Sigmoid colon (tissue), 4 donors: ENCODE measurements at regions not wholly inside any gene's neighbourhood (a gene's known extent, or its start where the extent isn't known, plus 50 kb on each side); places are given as distances from the start of the nearest gene placed in this dataset.

Source experiments
- EP300 ChIP-seq, 4 donors: sonication (generic); formaldehyde crosslinking; IDR thresholded peaks; one replicate each; pipeline ENCODE4 v1.6.1; 2017; ENCODE audit warnings: antibody characterized with exemption in 4 of 4
- POLR2A ChIP-seq, 2 donors: fragments of 450-650 bp; IDR thresholded peaks; one replicate each; pipeline ENCODE4 v1.6.1; 2016; ENCODE audit warnings: antibody characterized with exemption in 2 of 2, mild to moderate bottlenecking in 2 of 2, moderate library complexity in 2 of 2
- TF ChIP-seq, protein P1 (sequence below), 4 experiments: fragments of 450-650 bp in 3 of 4; fragments of 200-600 bp in 1 of 4; IDR thresholded peaks; one replicate each; pipeline ENCODE4 v1.5.1; 2016 to 2019; ENCODE audit warnings: antibody characterized with exemption in 4 of 4, mild to moderate bottlenecking in 3 of 4, moderate library complexity in 2 of 4

DNA sequence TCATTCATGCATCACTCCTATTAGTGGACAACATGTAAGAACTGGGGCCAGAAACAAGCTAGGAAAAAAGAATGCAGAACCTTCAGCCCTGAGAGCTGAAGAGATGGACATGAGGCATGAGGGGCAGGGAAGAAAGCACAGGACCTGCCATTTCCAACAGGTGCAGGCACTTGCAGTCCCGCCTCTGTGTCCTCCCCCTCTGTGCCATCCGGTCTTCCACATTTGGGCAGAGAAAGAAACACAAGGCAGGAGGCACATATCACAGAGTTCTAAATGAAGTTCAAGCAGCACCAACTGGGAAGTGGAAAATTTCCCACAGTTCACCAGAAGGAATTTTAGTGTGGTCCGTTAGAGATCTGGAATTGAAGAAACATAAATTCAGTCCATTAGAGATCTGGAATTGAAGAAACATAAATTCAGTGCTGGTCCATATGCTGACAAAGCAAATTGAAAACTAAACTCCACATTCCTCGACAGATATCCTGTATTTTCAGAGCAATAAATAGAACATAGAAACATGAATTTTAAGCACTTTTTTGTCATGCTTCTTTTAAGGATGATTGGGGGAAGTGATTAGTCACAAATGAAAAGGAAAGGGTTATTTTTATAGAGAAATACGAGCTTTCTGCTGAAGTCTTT is 57.2 kb upstream of the DAPP1 start:
- TF ChIP-seq, protein P1, sequence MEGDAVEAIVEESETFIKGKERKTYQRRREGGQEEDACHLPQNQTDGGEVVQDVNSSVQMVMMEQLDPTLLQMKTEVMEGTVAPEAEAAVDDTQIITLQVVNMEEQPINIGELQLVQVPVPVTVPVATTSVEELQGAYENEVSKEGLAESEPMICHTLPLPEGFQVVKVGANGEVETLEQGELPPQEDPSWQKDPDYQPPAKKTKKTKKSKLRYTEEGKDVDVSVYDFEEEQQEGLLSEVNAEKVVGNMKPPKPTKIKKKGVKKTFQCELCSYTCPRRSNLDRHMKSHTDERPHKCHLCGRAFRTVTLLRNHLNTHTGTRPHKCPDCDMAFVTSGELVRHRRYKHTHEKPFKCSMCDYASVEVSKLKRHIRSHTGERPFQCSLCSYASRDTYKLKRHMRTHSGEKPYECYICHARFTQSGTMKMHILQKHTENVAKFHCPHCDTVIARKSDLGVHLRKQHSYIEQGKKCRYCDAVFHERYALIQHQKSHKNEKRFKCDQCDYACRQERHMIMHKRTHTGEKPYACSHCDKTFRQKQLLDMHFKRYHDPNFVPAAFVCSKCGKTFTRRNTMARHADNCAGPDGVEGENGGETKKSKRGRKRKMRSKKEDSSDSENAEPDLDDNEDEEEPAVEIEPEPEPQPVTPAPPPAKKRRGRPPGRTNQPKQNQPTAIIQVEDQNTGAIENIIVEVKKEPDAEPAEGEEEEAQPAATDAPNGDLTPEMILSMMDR (IDR thresholded peaks at IDR 0.05), result no peak
- TF ChIP-seq POLR2A (IDR thresholded peaks at IDR 0.05) (no peak), EP300 (IDR thresholded peaks at IDR 0.05) (no peak)
